GM20000 (cell line): ENCODE measurements at regions not wholly inside any gene's neighbourhood (a gene's known extent, or its start where the extent isn't known, plus 50 kb on each side); places are given as distances from the start of the nearest gene placed in this dataset.

Source experiments
- DNase-seq: peaks from one replicate; pipeline ENCODE4 v3.0.0; 2012; ENCODE audit warnings: low spot score
- TF ChIP-seq, protein P1 (sequence below): IDR thresholded peaks from 2 replicates; pipeline ENCODE4 v1.5.1; 2012; ENCODE audit warnings: mild to moderate bottlenecking, control low read depth; ENCODE audit errors: extremely low read depth, missing control alignments

DNA sequence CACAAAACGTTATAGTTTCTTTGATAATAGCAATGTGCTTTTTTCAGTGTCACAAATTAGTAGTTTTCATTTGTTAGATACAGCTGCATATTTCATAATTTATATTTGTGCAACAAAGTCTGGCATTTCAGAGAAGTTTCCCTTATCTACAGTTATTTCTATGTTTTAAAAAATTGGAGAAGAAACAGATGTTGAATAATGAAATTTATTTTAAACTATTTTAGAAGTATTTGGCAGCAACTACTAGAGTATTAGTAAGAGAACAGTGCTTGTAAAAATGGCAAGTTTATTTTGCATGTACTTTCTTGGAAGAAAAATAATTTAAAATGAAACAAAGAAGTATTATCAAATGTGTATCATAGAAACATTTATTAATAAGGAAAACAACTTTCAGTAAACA is 68.6 kb upstream of the COL5A2 start:
- no peak for DNase-seq
- TF ChIP-seq, protein P1, sequence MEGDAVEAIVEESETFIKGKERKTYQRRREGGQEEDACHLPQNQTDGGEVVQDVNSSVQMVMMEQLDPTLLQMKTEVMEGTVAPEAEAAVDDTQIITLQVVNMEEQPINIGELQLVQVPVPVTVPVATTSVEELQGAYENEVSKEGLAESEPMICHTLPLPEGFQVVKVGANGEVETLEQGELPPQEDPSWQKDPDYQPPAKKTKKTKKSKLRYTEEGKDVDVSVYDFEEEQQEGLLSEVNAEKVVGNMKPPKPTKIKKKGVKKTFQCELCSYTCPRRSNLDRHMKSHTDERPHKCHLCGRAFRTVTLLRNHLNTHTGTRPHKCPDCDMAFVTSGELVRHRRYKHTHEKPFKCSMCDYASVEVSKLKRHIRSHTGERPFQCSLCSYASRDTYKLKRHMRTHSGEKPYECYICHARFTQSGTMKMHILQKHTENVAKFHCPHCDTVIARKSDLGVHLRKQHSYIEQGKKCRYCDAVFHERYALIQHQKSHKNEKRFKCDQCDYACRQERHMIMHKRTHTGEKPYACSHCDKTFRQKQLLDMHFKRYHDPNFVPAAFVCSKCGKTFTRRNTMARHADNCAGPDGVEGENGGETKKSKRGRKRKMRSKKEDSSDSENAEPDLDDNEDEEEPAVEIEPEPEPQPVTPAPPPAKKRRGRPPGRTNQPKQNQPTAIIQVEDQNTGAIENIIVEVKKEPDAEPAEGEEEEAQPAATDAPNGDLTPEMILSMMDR: no peak

DNA sequence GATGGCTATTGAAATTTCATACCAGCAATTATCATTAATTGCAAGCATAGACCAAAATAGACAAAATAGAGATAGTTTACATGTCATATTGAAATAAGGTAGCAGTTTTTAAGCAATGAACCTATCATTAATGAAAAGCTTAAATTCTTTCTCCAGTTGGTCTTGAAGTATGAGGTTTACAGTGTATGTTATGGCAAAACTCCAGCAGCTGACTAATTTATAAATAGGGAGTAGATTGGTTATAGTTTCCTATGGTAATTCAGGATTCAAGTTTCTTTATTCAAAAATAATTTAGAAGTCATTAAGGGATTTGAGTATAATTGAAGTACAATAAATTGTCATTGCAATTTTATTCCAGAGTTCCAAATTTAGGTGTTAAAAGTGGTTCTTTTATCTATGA is 69.6 kb upstream of the COL5A2 start:
- no peak for DNase-seq
- TF ChIP-seq, protein P1: no peak

DNA sequence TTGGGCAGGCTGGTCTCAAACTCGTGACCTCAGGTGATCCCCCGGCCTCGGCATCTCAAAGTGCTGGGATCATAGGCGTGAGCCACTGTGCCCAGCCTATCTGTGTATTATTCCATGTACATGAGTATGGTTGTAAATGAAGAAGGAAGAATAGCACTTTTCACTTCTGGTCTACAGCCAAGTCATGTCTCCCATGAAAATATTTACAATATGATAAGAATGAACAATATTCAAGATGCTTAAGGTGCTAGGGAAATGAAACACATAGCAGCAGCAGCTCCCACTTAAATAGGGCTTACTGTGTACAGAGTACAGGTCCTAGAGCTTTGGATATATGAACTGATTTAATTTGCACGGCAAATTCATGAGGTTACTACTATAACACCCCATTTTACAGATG is 70.3 kb upstream of the COL5A2 start:
- TF ChIP-seq, protein P1: no peak
- DNase-seq: no peak

DNA sequence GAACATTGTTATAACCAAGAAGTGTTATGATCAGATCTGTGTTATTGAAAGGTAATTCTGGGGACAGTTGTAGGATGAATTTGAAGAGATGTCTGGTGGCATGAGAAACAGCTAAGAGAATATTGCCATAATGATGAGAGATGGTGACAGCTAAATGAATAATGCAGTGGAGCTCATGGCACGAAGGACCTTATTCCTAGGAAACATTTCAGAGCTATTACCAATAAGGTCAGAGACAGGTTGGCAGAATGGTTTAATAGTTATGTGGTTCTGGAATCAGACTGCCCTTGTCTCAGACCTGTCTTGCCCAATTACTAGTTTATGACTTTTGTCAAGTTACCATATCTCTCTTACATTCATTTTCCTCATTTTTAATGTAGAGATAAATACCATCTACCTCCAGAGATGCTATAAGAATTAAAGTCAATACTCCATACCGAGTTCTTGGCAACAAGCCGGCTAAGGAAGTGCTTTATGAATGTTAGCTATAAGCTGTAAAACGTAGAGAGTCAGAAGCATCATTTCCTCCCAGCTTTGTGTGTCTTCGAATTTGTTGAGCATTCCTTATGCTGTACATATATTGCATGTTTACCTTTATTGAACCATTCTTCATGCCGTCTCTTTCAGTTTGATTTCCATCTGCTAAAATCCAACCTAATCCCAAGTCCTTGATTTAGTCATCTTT is 73.6 kb upstream of the COL5A2 start:
- TF ChIP-seq, protein P1: no peak
- DNase-seq: no peak

DNA sequence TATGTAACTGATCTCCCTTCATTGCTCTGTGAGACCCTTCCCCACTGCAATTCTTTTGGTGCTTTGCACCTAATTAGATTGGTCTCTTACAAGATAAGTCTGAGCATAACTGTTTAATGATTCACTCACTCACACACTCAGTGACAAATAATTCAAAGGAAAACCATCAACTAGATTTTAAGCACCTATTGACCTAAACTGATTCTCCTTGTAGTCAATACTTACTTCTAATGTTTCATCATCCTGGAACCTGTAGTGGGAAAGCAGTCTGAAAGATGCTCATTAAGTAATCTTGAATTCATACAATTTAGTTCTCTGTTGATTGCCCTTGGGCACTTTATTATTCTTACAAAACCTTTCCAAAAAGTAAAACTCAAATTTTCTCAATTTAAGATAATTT is 74.3 kb upstream of the COL5A2 start:
- DNase-seq: no peak
- TF ChIP-seq, protein P1: no peak

DNA sequence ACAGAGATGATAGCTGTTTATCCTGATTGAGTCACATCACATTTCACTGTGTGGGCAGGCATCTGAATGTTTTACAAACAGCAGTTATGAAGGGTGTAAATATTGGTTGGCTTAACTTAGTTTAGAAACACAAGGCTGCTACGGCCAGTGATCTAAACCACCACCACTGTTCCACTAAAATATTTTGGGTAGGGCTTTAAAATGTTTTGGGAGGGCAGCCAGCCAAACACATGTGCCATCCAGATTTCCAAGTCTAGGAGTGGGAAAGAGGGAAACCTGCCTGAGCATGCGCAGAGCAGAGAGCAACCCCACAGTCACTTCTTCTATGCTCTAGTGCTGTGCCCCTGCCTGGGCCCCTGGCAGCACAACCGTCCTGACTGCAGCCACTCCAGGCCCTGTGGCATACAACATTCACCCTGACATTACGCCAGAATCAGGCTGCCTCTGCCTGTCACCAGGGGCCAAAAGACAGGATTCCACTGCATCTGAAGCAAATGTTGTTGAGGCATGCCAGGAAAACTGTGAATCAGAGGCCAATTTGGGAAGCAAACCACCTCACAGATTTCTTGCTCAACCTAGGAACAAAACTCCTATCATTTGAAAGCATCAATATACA is 74.8 kb upstream of the COL5A2 start:
- no peak for DNase-seq
- TF ChIP-seq, protein P1: no peak

DNA sequence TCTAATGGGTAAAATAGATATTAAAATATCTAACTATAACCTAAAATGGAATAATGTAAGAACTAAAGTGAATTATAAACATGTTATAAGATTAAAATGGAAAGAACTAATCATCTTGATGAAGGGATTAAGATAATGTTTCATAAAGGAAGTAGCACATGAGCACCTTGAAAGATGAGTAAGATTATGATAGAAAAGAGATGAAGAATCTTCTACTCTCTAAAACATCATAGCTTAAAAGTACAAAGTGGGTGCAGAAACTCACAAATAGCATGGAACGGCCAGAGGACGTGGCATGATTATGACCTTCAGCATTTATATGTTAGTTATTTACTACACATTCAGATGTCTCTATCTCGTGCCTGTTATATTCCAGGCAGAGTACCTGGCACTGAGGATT is 76.2 kb upstream of the COL5A2 start:
- TF ChIP-seq, protein P1: no peak
- DNase-seq: no peak
